IMR-90 (cell line): ENCODE measurements at regions not wholly inside any gene's neighbourhood (a gene's known extent, or its start where the extent isn't known, plus 50 kb on each side); places are given as distances from the start of the nearest gene placed in this dataset.

Experiments used
- CEBPB ChIP-seq: IDR thresholded peaks from 2 replicates; pipeline ENCODE4 v1.6.1; 2012; ENCODE audit warnings: low read depth, low read length, improper control_type of control experiment
- CHD1 ChIP-seq: IDR thresholded peaks from 2 replicates; pipeline ENCODE4 v1.6.1; 2012; ENCODE audit warnings: low read depth, low read length, improper control_type of control experiment
- MAFK ChIP-seq: IDR thresholded peaks from 2 replicates; pipeline ENCODE4 v1.6.1; 2012; ENCODE audit warnings: low read depth, low read length, improper control_type of control experiment
- NFE2L2 ChIP-seq: fragments of 150-350 bp; IDR thresholded peaks from 2 replicates; pipeline ENCODE4 v1.6.1; 2016; ENCODE audit warnings: low read depth, mild to moderate bottlenecking, low read length
- POLR2A ChIP-seq: IDR thresholded peaks from 2 replicates; pipeline ENCODE4 v1.6.1; 2012; ENCODE audit warnings: mild to moderate bottlenecking, low read depth, low read length
- RAD21 ChIP-seq: IDR thresholded peaks from 2 replicates; pipeline ENCODE4 v1.6.1; 2012; ENCODE audit warnings: low read length, improper control_type of control experiment
- SMC3 ChIP-seq: fragments of 150-350 bp; IDR thresholded peaks from 2 replicates; pipeline ENCODE4 v1.6.1; 2016; ENCODE audit warnings: low read depth, mild to moderate bottlenecking, antibody characterized with exemption, low read length, moderate library complexity
- TF ChIP-seq, protein P1 (sequence below): conservative IDR thresholded peaks from 2 replicates; pipeline ENCODE4 v1.5.1; 2012; ENCODE audit warnings: mild to moderate bottlenecking, low read depth, low read length, improper control_type of control experiment
- TF ChIP-seq, protein P2 (sequence below): fragments of 150-350 bp; IDR thresholded peaks from 2 replicates; pipeline ENCODE4 v1.6.1; 2017; ENCODE audit warnings: mild to moderate bottlenecking, antibody characterized with exemption, low read length, low read depth

DNA sequence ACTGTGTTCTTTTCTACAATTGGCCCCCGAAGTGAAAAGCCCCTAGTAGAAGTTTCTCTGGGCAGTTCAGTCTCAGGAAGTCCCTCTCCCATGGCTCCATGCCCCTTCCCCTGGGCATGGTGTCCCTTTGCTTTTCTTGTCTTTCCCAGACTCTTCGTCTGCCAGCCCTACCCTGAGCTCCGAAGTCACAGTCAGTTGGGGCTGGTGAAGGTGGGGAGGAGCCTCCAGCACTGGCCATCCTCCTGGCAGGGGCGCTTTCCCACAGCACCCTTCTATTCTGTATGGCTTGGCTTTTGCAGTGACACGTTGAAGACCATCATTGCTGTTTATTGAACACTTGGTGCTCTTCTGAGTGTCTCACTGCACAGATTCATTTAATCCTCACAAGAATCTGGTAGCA lies 195.1 kb upstream of the CADM1 start:
- TF ChIP-seq, protein P1, sequence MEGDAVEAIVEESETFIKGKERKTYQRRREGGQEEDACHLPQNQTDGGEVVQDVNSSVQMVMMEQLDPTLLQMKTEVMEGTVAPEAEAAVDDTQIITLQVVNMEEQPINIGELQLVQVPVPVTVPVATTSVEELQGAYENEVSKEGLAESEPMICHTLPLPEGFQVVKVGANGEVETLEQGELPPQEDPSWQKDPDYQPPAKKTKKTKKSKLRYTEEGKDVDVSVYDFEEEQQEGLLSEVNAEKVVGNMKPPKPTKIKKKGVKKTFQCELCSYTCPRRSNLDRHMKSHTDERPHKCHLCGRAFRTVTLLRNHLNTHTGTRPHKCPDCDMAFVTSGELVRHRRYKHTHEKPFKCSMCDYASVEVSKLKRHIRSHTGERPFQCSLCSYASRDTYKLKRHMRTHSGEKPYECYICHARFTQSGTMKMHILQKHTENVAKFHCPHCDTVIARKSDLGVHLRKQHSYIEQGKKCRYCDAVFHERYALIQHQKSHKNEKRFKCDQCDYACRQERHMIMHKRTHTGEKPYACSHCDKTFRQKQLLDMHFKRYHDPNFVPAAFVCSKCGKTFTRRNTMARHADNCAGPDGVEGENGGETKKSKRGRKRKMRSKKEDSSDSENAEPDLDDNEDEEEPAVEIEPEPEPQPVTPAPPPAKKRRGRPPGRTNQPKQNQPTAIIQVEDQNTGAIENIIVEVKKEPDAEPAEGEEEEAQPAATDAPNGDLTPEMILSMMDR: no peak
- no peak for TF ChIP-seq MAFK
- TF ChIP-seq, protein P2, sequence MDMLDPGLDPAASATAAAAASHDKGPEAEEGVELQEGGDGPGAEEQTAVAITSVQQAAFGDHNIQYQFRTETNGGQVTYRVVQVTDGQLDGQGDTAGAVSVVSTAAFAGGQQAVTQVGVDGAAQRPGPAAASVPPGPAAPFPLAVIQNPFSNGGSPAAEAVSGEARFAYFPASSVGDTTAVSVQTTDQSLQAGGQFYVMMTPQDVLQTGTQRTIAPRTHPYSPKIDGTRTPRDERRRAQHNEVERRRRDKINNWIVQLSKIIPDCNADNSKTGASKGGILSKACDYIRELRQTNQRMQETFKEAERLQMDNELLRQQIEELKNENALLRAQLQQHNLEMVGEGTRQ: no peak
- TF ChIP-seq SMC3: no peak
- no peak for TF ChIP-seq CEBPB
- no peak for TF ChIP-seq NFE2L2
- no peak for TF ChIP-seq CHD1
- TF ChIP-seq RAD21: no peak
- TF ChIP-seq POLR2A: no peak
